Neural progenitor cell (in vitro differentiated cells): ENCODE measurements at regions not wholly inside any gene's neighbourhood (a gene's known extent, or its start where the extent isn't known, plus 50 kb on each side); places are given as distances from the start of the nearest gene placed in this dataset.

Experiments
- DNase-seq: peaks from one replicate; pipeline ENCODE4 v3.0.0-alpha.2; 2016; ENCODE audit warnings: low spot score
- H2AFZ ChIP-seq: fragments of 200-600 bp; sonication (generic); replicated peaks from 2 replicates; pipeline ENCODE4 v1.6.1; 2016; ENCODE audit warnings: antibody characterized with exemption
- H3F3A ChIP-seq: fragments of 200-600 bp; sonication (generic); 2 replicates; pipeline ENCODE4 v1.6.1; 2016; ENCODE audit warnings: antibody characterized with exemption, low read depth
- H3K27ac ChIP-seq: fragments of 200-600 bp; sonication (generic); 2 replicates; pipeline ENCODE4 v1.5.1; 2016; ENCODE audit warnings: mild to moderate bottlenecking
- H3K27me3 ChIP-seq: fragments of 200-600 bp; sonication (generic); 2 replicates; pipeline ENCODE4 v1.6.1; 2016; ENCODE audit warnings: mild to moderate bottlenecking, moderate library complexity
- H3K36me3 ChIP-seq: fragments of 200-600 bp; sonication (generic); 2 replicates; pipeline ENCODE4 v1.5.1; 2016
- H3K4me1 ChIP-seq: fragments of 200-600 bp; sonication (generic); 2 replicates; pipeline ENCODE4 v1.6.1; 2016; ENCODE audit warnings: mixed run types
- H3K4me2 ChIP-seq: fragments of 200-600 bp; sonication (generic); 2 replicates; pipeline ENCODE4 v1.6.1; 2016
- H3K4me3 ChIP-seq: fragments of 200-600 bp; sonication (generic); 2 replicates; pipeline ENCODE4 v1.5.1; 2016
- H3K79me2 ChIP-seq: fragments of 200-600 bp; sonication (generic); 2 replicates; pipeline ENCODE4 v1.6.1; 2016; ENCODE audit warnings: low read depth
- H3K9ac ChIP-seq: fragments of 200-600 bp; sonication (generic); 2 replicates; pipeline ENCODE4 v1.6.1; 2016
- H3K9me3 ChIP-seq: fragments of 200-600 bp; sonication (generic); 2 replicates; pipeline ENCODE4 v1.5.1; 2016; ENCODE audit warnings: low read depth
- H4K20me1 ChIP-seq: fragments of 200-600 bp; sonication (generic); 2 replicates; pipeline ENCODE4 v1.6.1; 2016; ENCODE audit warnings: low read depth
- H3K27ac Mint-ChIP-seq: 3 replicates; pipeline ENCODE4 v1.8.0; 2021; ENCODE audit warnings: mixed read lengths
- H3K27me3 Mint-ChIP-seq: 2 replicates; pipeline ENCODE4 v1.8.0; 2022; ENCODE audit warnings: low read depth, mild to moderate bottlenecking, inconsistent platforms, moderate library complexity, mixed read lengths; ENCODE audit not compliant: insufficient read depth
- H3K36me3 Mint-ChIP-seq: 3 replicates; pipeline ENCODE4 v1.8.0; 2021; ENCODE audit warnings: mixed read lengths
- H3K4me1 Mint-ChIP-seq: 3 replicates; pipeline ENCODE4 v1.8.0; 2021; ENCODE audit warnings: mixed read lengths
- H3K4me3 Mint-ChIP-seq: 3 replicates; pipeline ENCODE4 v1.8.0; 2021; ENCODE audit warnings: mild to moderate bottlenecking, moderate library complexity, mixed read lengths
- H3K9me3 Mint-ChIP-seq: 3 replicates; pipeline ENCODE4 v1.8.0; 2020; ENCODE audit warnings: mixed read lengths
- EZH2 ChIP-seq: fragments of 200-600 bp; sonication (generic); IDR thresholded peaks from 2 replicates; pipeline ENCODE4 v1.6.1; 2017; ENCODE audit warnings: antibody characterized with exemption, mild to moderate bottlenecking, moderate library complexity
- EZH2phosphoT487 ChIP-seq: fragments of 200-600 bp; sonication (generic); IDR thresholded peaks from 2 replicates; pipeline ENCODE4 v1.6.1; 2017; ENCODE audit warnings: antibody characterized with exemption
- TF ChIP-seq, protein P1 (sequence below): fragments of 200-600 bp; sonication (generic); IDR thresholded peaks from 2 replicates; pipeline ENCODE4 v1.5.1; 2017; ENCODE audit warnings: antibody characterized with exemption, mild to moderate bottlenecking

DNA sequence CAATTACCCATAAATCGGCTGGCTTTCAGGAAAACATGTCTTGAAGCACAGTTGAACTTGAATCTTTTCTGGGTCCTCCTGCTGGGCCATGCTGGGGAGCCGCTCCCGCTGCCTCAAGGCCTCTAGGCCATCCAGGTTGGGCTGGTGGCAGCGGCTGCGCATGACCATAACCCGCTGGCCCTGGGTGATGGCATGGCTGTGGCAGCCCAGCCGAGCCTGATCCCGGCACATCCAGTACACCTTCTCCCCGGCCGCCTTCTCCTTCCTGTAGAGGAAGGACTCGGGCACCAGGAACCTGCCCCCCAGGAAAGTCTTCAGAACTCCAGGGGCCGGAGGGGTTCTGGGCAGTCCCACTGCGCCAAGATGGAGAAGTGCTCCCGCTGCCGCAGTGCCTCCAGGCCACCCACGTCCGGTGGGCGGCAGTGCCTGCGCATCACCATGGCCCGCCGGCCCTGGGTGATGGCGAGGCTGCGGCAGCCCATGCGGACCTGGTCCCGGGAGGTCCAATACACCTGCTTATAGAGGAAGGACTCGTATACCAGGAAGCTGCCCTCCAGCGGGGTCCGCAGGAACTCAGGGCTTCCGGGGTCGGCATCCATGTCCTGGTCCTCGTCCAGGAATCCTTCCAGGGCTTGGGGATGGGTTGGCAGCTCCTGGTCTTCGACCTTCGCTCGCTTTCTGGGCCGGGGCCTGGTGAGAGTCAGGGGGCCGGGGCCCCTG is 84.3 kb upstream of the FXR1 start:
- H3K4me3 ChIP-seq = no peak overlapping the region
- H3K79me2 ChIP-seq = no peaks in the 10 kb centered on the region
- H3K27ac ChIP-seq = no peak overlapping the region
- no peaks in the 10 kb centered on the region for H3K4me1 ChIP-seq
- Mint-ChIP-seq H3K36me3 (no peaks in the 10 kb centered on the region), H3K27me3 (no peaks in the 10 kb centered on the region), H3K4me3 (no peak overlapping the region), H3K9me3 (no peaks in the 10 kb centered on the region), H3K4me1 (no peaks in the 10 kb centered on the region), H3K27ac (no peak overlapping the region)
- H2AFZ ChIP-seq = no peak overlapping the region
- no peak for DNase-seq
- H3K4me2 ChIP-seq = no peak overlapping the region
- H3K9ac ChIP-seq = no peak overlapping the region
- TF ChIP-seq EZH2 = no peak
- no peak for TF ChIP-seq EZH2phosphoT487
- TF ChIP-seq, protein P1, sequence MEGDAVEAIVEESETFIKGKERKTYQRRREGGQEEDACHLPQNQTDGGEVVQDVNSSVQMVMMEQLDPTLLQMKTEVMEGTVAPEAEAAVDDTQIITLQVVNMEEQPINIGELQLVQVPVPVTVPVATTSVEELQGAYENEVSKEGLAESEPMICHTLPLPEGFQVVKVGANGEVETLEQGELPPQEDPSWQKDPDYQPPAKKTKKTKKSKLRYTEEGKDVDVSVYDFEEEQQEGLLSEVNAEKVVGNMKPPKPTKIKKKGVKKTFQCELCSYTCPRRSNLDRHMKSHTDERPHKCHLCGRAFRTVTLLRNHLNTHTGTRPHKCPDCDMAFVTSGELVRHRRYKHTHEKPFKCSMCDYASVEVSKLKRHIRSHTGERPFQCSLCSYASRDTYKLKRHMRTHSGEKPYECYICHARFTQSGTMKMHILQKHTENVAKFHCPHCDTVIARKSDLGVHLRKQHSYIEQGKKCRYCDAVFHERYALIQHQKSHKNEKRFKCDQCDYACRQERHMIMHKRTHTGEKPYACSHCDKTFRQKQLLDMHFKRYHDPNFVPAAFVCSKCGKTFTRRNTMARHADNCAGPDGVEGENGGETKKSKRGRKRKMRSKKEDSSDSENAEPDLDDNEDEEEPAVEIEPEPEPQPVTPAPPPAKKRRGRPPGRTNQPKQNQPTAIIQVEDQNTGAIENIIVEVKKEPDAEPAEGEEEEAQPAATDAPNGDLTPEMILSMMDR = no peak
- H4K20me1 ChIP-seq = no peaks in the 10 kb centered on the region
- no peaks in the 10 kb centered on the region for H3K36me3 ChIP-seq
- no peaks in the 10 kb centered on the region for H3F3A ChIP-seq
- no peaks in the 10 kb centered on the region for H3K27me3 ChIP-seq
- no peaks in the 10 kb centered on the region for H3K9me3 ChIP-seq

DNA sequence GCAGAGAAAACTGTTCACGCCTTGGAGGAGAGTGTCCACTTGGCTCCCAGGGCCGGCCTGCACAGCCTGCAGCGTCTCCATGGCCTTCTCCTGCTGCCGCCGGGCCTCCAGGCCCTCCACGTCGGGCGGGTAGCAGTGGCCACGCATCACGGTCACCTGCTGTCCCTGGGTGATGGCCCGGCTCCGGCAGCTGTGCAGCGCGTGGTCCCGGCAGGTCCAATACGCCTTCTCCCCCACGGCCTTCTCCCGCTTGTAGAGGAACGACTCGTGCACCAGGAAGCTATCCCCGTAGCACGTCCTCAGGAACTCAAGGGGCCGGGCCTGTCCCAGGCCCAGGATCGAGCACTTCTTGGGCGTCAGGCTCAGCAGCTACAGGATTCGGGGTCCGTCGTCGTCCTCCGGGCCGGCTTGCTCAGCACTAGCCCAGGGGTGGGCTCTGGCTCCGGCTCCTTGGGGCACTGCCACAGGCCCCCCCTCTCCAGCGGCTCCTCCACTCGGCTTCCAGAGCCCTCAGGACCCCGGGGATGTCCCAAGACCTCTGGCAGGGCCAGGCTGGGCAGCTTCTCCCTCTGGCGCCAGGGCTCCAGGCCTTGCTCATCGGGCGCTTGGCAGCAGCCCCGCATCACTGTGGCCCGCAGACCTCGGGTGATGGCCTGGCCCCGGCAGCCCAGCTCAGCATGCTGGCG is 83.6 kb upstream of the FXR1 start:
- Histone ChIP-seq H3K4me1 (no peaks in the 10 kb centered on the region), H3K27ac (no peak overlapping the region), H3K4me2 (no peak overlapping the region), H3K9me3 (no peaks in the 10 kb centered on the region), H3F3A (no peaks in the 10 kb centered on the region), H4K20me1 (no peaks in the 10 kb centered on the region), H3K79me2 (no peaks in the 10 kb centered on the region), H3K36me3 (no peaks in the 10 kb centered on the region), H3K4me3 (no peak overlapping the region), H2AFZ (no peak overlapping the region), H3K27me3 (no peaks in the 10 kb centered on the region), H3K9ac (no peak overlapping the region)
- Mint-ChIP-seq H3K4me3 (no peak overlapping the region), H3K36me3 (no peaks in the 10 kb centered on the region), H3K27ac (no peak overlapping the region), H3K4me1 (no peaks in the 10 kb centered on the region), H3K9me3 (no peaks in the 10 kb centered on the region), H3K27me3 (no peaks in the 10 kb centered on the region)
- no peak for TF ChIP-seq EZH2phosphoT487
- TF ChIP-seq, protein P1 = no peak
- TF ChIP-seq EZH2 = no peak
- DNase-seq = no peak

DNA sequence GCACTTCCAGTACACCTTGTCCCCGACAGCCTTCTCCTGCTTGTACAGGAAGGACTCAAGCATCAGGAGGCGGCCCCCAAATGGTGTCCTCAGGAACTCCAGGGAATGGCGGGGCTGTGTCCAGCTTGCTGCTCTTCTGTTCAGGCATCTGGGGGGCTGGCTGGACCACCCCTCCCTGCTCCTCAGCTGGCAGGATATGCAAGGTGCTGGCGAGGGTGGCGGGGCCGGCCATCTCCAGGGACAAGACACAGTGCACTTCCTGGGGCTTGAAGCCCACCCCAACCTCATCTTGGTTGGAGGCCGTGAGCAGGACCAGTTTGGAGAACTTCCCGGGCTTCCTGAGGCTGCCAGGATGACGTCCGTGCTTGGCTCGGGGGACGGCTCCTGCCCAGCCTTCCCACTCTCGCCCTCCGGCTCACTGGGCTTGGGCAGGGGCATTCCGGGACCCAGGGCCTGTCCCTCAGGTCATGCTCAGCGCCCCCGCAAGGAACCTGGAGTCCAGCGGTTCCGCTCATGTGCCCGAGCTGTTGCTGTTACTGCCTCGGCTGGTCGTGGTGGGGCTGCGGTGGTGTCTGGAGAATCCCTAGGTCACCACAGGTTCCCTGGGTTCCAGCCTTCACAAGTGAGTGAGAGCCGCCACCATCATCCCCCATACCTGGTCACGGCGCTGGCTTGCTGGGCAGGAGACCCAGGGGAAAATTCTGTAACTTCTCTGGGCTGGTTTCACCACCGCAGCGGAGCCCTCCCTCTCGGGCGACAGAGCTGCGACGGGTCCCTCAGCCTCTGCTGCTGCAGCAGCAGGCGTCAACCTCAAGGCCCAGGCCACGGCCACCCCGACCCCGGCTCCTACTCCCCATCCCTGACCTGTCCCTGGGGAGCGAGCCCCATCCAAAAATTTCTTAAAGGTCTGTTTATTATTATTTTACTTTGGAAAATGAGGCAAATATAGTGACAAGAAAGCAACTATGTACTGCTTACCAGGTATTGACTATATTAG is 82.8 kb upstream of the FXR1 start:
- no peak overlapping the region for H3K27ac Mint-ChIP-seq
- Histone ChIP-seq H3K4me3 (no peak overlapping the region), H2AFZ (no peak overlapping the region), H3K27ac (no peak overlapping the region), H3K36me3 (no peaks in the 10 kb centered on the region), H3K27me3 (no peaks in the 10 kb centered on the region), H3K79me2 (no peaks in the 10 kb centered on the region), H3K9ac (no peak overlapping the region), H3K9me3 (no peaks in the 10 kb centered on the region), H3K4me2 (no peak overlapping the region), H3F3A (no peaks in the 10 kb centered on the region), H3K4me1 (no peaks in the 10 kb centered on the region), H4K20me1 (no peaks in the 10 kb centered on the region)
- H3K36me3 Mint-ChIP-seq = no peaks in the 10 kb centered on the region
- H3K27me3 Mint-ChIP-seq = no peaks in the 10 kb centered on the region
- H3K4me1 Mint-ChIP-seq = no peaks in the 10 kb centered on the region
- H3K9me3 Mint-ChIP-seq = no peaks in the 10 kb centered on the region
- TF ChIP-seq EZH2 = no peak
- TF ChIP-seq EZH2phosphoT487 = no peak
- TF ChIP-seq, protein P1 = no peak
- no peak for DNase-seq
- H3K4me3 Mint-ChIP-seq = no peak overlapping the region
